Renal cortex interstitium (tissue), 11 donors: ENCODE measurements at regions not wholly inside any gene's neighbourhood (a gene's known extent, or its start where the extent isn't known, plus 50 kb on each side); places are given as distances from the start of the nearest gene placed in this dataset.

Source experiments
- DNase-seq, 11 donors: peaks; one replicate each; pipeline ENCODE4 v3.0.0-alpha.2; 2013; ENCODE audit warnings: low read depth in 9 of 11, low spot score in 4 of 11; ENCODE audit errors: extremely low read depth in 1 of 11

DNA sequence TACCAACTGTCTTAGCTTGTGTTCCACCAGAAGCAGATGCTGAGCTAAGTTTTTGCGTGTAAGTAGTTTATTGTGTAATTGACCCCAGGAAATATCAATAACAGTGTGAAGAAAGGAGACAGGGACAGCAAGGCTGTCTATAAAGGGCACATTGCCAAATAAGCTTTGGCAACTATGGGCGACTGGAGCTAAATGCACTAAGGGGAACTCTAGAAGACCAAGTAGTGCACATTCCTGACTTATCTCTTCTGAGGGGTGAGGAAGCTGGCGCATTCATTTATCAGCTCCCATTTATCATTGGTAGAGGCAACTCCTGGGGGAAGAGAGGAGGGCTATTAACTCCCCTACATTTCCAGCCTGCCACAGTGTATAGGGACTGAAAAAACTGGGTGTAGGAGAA is 135.0 kb downstream of the DLEU7 start:
- no peak for DNase-seq

DNA sequence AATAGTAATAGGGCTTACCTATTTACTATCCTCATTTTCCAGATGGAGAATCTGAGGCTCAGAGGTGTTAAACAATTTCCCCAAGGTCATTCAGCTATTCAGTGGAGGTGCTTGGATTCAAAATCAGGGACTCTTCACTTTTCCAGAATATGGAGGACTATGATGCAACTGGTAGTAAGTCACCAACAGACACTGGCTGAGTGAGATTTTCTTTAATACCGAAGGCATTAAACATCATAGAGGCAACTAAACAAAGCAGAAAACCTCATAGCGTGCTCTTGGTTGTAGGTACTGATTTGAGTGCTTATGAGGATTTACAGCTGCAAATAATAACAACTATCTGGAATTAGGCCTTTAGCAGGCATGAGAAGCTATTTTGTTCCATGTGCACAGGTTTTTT is 134.4 kb downstream of the DLEU7 start:
- no peak for DNase-seq

DNA sequence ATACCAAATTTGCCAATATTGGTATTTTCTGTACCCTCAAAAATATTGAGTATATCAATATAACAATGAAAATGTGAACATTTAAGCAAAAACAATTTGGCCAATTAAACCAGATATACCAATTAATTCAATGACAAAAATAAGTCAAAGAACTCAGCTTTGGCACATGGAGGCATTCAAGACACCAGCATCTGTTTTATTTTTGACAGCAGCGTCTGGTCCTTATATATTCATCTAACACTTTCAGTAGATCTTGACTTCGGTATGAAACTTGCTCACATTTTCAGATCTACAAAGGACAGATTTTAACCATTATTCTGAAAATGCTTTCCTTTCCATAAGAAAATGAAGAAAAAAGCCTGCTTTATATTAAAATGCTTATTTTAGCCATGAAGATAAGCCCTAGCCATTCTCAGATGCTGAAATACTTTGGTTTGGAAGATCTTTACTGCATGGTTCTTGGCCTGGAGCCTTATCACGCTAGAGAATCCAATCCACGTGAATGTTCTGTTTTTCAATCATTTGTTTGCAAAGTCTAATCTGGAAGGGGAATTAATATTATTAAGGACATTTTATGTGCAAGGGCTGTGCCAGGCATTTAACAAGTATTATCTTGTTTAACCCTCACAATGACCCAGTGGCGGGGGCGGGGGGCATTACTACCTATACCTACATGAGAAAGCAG is 132.2 kb downstream of the DLEU7 start:
- DNase-seq: no peak

DNA sequence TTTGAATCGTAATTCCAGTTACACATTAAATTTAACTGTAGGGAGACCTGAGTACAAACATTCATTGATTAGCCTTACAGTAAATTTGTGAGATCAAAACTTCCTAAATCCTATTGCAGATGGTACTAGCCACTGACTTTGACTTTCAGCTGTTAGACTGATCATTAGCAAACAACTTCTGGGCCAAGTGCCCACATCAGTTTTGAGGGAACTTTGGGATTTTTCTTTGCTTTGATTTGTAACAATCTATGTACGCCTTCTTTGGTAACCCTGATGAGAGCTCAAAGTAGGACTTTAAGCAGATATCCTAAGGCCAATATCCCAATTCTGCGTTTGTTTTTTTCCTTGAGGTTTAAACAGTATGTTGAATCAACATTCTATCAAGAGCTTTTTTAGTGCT is 131.5 kb downstream of the DLEU7 start:
- no peak for DNase-seq

DNA sequence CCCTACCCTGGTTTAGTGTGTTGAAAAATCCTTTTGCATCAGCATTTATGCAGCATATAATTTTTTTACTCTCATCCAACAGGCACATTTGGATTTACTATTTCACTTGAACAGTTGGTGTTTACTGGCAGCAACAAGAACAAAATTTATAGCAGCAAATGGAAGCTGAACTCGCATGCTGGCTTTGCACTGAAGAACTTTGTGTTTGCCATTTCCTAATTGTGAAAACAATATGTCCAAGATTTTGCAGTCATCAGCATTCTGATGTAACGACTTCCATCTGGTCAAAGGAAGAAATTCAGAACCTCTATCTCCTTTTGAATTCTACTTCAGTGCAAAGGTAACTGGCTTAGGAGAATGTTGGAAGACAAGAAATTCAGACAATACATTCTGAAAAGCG is 131.0 kb downstream of the DLEU7 start:
- DNase-seq: no peak

DNA sequence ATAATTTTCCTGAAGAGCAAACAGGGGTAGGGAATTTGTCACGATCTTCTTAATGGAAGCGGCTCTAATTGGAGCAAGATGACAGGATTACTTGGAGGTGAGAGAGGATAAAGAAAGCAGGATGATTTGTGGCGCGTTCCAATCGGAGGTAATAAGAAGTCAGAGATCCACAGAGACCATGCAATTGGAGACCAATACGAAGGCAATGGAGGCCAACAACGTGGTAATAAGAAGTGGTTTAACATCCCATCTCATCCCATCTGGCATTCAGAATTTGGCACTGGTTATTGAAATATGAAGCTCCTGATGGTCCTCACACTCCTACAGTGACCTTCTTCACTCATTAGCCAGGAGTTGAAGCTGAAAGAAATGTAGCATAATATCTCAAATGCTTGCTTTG is 130.6 kb downstream of the DLEU7 start:
- DNase-seq: no peak

DNA sequence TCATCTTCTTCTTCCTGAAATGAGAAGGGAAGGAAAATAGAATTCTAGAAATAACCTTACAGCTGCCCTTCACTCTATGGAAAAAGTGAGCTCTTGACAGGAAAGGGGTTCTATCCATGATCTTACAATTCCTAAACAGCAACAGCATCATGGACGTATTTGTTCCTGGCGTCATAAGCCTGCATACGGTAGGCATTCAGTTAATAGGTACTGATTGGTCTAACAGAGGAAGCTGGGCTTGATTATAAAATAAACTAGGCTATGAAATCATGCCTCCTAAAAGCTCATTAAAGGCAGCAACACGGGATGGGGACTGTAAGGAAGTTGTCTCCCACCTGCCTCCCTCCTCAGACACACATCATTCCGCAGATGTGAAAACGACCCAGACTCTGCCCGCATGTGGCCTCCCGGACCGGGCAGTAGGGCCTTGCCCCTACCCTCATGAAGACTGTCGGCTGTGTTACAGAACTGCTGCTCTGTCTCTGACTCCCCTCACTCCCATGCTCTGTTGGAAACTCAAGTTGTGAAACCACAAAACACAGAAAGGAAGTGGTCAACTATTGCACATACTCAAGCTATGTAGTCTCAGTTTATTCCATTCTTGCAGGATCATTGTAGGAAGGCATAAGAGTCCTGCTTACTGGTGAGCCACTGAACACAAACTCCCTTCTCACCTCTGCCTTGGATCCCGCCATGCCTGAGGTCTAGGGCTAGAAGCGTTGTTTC is 129.8 kb downstream of the DLEU7 start:
- no peak for DNase-seq

DNA sequence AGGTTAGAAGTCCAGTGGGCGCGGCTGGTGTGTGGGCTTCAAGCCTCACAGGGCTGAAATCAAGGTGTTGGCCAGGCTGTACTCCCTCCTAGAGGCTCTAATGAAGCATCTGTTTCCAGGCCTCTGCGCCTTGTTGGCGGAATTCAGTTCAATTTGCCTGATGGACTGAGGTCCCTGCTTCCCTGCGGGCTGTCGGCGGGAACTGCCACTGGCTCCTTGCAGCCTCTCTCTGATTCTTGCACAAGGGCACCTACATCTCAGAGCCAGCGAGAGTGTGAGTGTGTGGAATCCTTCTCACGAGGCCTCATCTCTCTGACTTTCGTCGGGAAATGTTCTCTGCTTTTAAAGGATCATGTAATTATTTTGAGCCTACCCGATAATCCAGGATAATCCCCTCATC is 128.6 kb downstream of the DLEU7 start:
- no peak for DNase-seq

DNA sequence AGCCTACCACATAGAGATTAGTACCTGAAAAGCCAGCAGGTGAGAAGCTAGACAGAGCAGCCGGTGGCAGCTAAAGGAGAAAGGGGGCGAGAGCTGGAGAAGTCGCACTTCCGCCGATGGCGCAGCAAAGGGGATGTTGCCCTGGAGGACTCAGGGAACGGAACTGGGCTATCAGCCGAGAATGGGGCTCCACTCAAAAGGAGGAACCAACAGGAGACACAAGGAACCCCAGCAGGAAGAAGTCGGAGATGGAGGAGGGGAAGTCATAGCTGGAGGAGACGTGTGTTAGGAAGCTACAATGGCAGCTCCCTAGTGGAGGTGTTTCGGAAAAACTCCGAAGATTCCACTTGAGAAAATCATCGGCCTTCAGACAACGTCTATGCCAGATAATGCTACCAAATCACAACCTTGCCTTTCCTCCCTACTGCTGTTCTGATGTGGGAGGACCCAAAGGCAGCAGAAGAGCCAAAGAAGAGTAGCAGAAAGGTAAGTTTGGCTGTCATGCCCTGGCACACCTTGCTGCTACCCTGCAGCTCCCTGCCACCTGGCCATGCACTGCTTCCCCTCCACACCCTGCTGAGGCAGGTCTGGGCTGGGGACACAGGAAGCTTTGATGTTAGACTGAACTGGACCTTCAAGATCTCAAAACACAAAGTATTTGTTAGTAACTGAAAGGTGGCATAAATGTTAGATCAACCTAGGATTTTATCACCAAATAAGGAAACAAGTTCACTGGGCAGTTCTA is 127.9 kb downstream of the DLEU7 start:
- DNase-seq: no peak

DNA sequence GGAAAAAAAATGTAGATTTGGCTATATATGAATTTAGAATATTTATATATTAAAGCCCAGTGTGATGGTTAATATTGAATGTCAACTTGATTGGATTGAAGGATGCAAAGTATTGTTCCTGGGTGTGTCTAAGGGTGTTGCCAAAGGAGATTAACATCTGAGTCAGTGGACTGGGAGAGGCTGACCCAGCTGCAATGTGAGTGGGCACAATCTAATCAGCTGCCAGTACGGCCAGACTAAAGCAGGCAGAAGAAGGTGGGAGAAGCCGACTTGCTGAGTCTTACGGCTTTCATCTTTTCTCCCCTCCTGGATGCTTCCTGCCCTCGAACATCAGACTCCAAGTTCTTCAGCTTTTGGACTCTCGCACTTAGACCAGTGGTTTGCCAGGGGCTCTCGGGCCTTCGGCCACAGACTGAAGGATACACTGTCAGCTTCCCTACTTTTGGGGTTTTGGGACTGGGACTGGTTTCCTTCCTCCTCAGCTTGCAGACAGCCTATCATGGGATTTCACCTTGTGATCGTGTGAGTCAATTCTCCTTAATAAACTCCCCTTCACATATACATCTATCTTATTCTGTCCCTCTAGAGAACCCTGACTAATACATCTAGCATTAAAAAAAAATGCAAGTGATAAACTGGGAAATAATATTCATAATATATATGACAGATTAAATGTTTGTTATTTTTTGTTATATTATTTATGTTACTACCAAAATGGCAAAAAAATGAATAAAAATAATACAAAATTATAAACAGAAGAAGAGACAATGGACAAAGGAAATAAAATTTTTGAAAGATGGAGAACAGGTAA is 122.4 kb downstream of the DLEU7 start:
- DNase-seq: no peak

DNA sequence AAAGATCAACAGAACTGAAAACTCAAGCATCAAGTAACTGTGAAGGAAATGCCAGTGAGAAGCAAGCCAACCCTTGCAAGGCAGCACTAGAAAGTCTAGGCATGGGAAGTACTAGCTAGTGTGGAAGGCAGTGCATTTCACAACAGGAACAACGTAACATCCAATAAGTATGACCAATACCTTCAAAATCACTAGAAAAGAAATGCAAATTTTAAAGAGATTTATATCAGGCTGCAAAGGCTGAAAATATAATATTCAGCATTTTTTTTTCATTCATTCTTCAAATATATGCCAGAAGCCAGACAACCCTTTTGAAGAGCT is 121.9 kb downstream of the DLEU7 start:
- DNase-seq: no peak

DNA sequence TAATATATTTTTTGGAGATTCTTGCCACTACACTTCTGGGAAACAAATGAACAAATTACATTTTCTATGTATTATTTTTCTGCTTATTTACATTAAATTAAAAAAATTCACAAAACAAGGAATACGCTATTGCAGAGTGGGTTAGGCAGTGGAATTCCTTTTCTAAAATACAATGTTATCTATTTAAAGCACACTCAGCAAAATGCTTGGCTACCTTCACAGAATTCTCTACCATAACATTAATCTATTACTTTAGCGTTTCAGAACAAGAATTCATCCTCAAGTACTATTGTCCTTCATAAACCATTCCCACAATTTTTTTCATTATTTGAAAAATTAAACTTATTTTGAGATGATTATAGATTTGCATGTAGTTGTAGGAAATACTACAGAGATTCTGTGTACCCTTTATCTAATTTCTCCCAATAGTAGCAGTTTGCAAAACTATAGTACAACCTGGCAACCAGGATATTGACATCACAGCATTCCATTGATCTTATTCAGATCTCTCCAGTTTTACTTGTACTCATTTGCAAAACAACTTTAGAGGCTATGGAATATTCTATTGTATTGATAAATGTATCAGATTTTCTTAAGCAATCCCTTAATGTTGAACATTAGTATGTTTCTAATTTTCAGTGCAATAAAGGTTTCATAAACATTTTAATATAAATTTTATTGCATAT is 120.9 kb downstream of the DLEU7 start:
- DNase-seq: no peak

DNA sequence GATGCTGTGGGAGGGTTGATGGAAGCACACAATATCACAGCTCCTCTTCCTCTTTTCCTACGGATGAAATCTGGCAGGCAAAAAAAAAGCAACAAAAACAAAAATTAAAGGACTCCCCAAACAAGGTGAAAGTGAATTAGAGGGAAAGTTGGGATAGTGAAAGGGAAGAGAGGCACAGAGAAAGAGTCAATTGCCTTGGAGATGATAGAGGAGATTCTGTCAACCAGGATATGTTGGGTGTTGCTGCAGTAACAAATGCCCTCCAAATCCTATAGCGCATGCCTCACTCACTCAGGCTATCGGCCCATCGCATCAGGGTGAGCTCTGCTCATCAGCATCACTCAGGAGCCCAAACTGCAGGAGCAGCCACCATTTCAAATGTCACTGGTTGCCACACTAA is 119.1 kb downstream of the DLEU7 start:
- DNase-seq: no peak

DNA sequence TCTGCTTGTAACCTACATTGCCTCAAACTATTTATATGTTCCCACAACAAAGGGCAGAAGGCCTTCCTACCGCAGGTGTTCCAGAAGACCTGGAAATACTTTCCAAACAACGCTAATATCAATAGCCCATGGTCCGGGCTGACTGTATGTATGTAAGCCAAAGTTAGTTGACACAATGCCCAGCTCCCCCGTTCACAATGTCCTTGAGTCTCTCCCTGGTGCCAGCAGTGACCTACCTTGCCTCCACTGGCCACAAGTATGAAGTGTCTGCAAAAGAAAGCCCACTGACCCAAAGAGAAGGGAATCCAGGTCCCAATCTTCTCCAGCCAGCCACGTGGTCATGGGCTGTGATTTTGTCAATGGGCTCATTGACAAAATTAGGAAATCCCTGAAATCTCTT is 118.6 kb downstream of the DLEU7 start:
- DNase-seq: no peak

DNA sequence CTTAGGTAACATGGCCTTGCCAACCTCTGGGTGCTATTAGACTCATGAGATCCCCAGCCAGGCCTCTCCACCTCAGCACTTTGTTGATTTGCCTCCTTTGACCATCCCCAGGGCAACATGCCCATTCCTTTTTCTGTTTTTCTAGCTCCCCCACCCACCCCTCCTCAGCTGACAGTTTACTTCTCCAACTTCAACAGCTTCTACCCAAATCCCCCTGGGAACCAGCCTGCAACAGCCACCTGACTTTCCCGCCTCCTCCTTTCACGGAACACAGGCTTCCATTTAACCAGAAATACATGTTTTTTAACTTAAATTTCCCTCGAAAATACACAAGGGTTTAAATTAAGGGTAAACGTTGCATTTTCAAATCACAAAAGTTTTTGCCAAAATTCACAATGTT is 117.3 kb downstream of the DLEU7 start:
- DNase-seq: no peak

DNA sequence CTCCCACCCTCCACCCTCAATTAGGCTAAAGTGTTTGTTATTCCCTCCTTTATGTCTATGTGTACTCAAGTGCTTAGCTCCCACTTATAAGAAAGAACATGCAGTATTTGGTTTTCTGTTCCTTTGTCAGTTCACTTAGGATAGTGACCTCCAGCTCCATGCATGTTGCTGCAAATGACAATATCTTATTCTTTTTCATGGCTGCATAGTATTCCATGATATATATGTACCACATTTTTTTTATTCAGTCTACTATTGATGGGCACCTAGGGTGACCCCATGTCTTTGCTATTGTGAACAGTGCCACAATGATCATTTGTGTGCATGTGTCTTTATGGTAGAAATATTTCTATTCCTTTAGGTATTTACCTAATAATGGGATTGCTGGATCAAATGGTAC is 114.3 kb downstream of the DLEU7 start:
- no peak for DNase-seq

DNA sequence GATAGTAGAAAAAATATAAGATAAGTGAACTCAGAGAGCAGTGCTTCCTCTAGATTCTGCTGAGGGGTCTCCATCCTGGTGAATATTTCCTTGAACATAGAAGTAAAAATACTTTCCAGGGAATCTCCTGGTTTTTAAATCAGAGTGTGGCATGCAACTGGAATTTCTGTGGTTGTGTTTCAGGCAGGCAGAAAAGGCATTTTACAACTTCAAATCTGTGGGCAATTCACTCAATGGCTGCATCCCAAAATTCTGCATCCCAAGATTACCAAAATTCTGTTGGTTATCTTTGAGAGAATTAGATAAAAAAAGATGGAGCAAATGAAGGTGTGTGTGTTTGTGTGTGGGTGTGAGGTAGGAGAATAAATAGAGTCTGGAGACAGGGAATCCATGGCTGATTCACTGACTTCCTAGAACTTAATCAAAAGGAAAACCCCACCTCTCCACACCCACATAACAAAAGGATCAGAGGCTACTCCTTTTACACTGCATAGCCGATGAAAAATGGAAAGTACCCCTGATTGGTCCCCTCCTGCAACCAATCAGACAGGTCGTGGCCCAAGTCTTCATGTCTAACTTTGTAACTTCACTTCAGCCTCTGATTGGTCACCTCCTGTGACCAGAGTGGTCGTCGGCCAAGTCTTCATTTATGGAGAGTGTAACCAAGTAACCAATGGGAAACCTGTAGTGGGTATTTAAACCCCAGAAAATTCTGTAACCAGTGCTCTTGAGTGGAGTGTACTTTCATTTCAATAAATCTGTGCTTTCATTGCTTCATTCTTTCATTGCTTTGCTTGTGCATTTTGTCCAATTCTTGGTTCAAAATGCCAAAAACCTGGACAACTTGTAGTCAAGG is 112.8 kb downstream of the DLEU7 start:
- DNase-seq: no peak

DNA sequence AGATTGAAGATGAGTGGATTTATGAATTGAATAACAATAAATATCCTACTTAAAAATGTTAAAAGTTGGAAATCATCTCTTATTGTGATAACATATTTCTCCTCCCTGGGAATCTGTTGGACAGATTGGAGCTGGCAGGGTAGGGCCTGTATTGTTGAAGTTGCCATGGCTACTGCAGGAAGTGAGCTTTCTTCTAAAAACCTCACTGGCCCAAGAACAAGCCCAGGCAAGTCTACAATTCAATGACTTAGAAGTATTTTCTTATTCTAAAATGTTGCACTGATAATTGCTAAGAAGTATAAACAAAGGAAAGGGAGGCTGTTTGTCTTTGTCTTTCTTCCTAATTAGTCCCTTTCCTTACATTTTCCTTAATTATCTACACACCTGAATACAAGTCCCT is 112.1 kb downstream of the DLEU7 start:
- DNase-seq: no peak
